Colonic mucosa (tissue), 4 donors: ENCODE measurements at regions not wholly inside any gene's neighbourhood (a gene's known extent, or its start where the extent isn't known, plus 50 kb on each side); places are given as distances from the start of the nearest gene placed in this dataset.

Experiments used
- DNase-seq: peaks from one replicate; pipeline ENCODE4 v3.0.0-alpha.2; 2020
- H3K27ac ChIP-seq: fragments of 200-600 bp; one replicate; pipeline ENCODE4 v1.8.0; 2021
- H3K27me3 ChIP-seq: fragments of 200-600 bp; one replicate; pipeline ENCODE4 v1.8.0; 2021
- H3K36me3 ChIP-seq: fragments of 200-600 bp; one replicate; pipeline ENCODE4 v1.8.0; 2021
- H3K4me1 ChIP-seq: fragments of 200-600 bp; one replicate; pipeline ENCODE4 v1.8.0; 2021; ENCODE audit warnings: mild to moderate bottlenecking
- H3K4me3 ChIP-seq: fragments of 200-600 bp; one replicate; pipeline ENCODE4 v1.8.0; 2021
- H3K9ac ChIP-seq, 2 donors: one replicate each; pipeline ENCODE4 v1.7.0; 2013; ENCODE audit warnings: control low read depth in 2 of 2, low read depth in 2 of 2, low read length in 2 of 2
- H3K9me3 ChIP-seq: fragments of 200-600 bp; one replicate; pipeline ENCODE4 v1.8.0; 2021
- CTCF ChIP-seq: fragments of 200-600 bp; IDR thresholded peaks from one replicate; pipeline ENCODE4 v1.8.0; 2022; ENCODE audit warnings: antibody characterized with exemption, mild to moderate bottlenecking
- intact Hi-C: fragments of 100-400 bp; cut with DNase I; formaldehyde crosslinking; loops from one replicate; pipeline ENCODE4 v1.14.1; 2022
- donor health status: healthy.
- donor health status: DM: no; HTN: no; CAD: no.
- donor health status: DM: no; HTN: no; CAD: no.

- intact Hi-C loops: no loop called here
- H3K9ac ChIP-seq: no peak overlapping the region
- peak; percentile 35 for DNase-seq
- no peak overlapping the region for H3K27ac ChIP-seq
- H3K36me3 ChIP-seq: no peaks in the 10 kb centered on the region
- no peak overlapping the region for H3K4me3 ChIP-seq
- no peaks in the 10 kb centered on the region for H3K4me1 ChIP-seq
- no peaks in the 10 kb centered on the region for H3K27me3 ChIP-seq
- no peak for TF ChIP-seq CTCF
- H3K9me3 ChIP-seq: no peaks in the 10 kb centered on the region
These were observed 148.0 kb downstream of the TMEM200A start for GRCh38 chr6:130513770-130514169.

- Histone ChIP-seq H3K27ac (no peak overlapping the region), H3K9ac (no peak overlapping the region), H3K4me3 (no peak overlapping the region), H3K27me3 (no peaks in the 10 kb centered on the region), H3K9me3 (no peaks in the 10 kb centered on the region), H3K4me1 (no peaks in the 10 kb centered on the region), H3K36me3 (no peaks in the 10 kb centered on the region)
- intact Hi-C loops: no loop called here
- TF ChIP-seq CTCF: no peak
- DNase-seq: no peak
These were observed 148.9 kb downstream of the TMEM200A start for GRCh38 chr6:130514712-130515111.

GRCh38 chr6:130515306-130515705 is 149.5 kb downstream of the TMEM200A start:
- Histone ChIP-seq H3K9ac (no peak overlapping the region), H3K27me3 (no peaks in the 10 kb centered on the region), H3K4me1 (no peaks in the 10 kb centered on the region), H3K4me3 (no peak overlapping the region), H3K9me3 (no peaks in the 10 kb centered on the region), H3K36me3 (no peaks in the 10 kb centered on the region), H3K27ac (no peak overlapping the region)
- DNase-seq: no peak
- TF ChIP-seq CTCF: no peak
- intact Hi-C loops: no loop called here

GRCh38 chr6:130516604-130517003 is 150.8 kb downstream of the TMEM200A start:
- intact Hi-C loops: no loop called here

GRCh38 chr6:130517444-130517931 is 151.7 kb downstream of the TMEM200A start:
- Histone ChIP-seq H3K9me3 (no peaks in the 10 kb centered on the region), H3K4me1 (no peaks in the 10 kb centered on the region), H3K9ac (no peak overlapping the region), H3K27ac (no peak overlapping the region), H3K4me3 (no peak overlapping the region), H3K36me3 (no peaks in the 10 kb centered on the region), H3K27me3 (no peaks in the 10 kb centered on the region)
- no peak for TF ChIP-seq CTCF
- intact Hi-C loops: no loop called here
- no peak for DNase-seq

More at GRCh38 chr6:130516604-130517003, 150.8 kb downstream of the TMEM200A start:
- Histone ChIP-seq H3K36me3 (no peaks in the 10 kb centered on the region), H3K27ac (no peak overlapping the region), H3K9ac (no peak overlapping the region), H3K9me3 (no peaks in the 10 kb centered on the region), H3K4me3 (no peak overlapping the region), H3K27me3 (no peaks in the 10 kb centered on the region), H3K4me1 (no peaks in the 10 kb centered on the region)
- no peak for DNase-seq
- no peak for TF ChIP-seq CTCF
